WTC11 (cell line): ENCODE measurements at regions not wholly inside any gene's neighbourhood (a gene's known extent, or its start where the extent isn't known, plus 50 kb on each side); places are given as distances from the start of the nearest gene placed in this dataset.

Source experiments
- ATAC-seq: fragments of 200-7000 bp; cut with Tn5 transposase; 2 replicates; pipeline ENCODE4 v1.10.0; 2021; ENCODE audit warnings: mild to moderate bottlenecking, moderate library complexity
- CTCF ChIA-PET: fragments of 300-600 bp; sonication (Branson Sonifier 250); formaldehyde crosslinking; loops from one replicate; lab custom pipeline; 2021; ENCODE audit warnings: antibody characterized with exemption; lab: Charles Lee
- POLR2A ChIA-PET: fragments of 350-600 bp; sonication (Branson Sonifier 250); formaldehyde crosslinking; loops from one replicate; lab custom pipeline; 2021; ENCODE audit warnings: antibody characterized with exemption; lab: Charles Lee
- DNase-seq: peaks from one replicate; pipeline ENCODE4 v3.0.0; 2021; ENCODE audit warnings: low spot score
- H3K27ac Mint-ChIP-seq: 2 replicates; pipeline ENCODE4 v1.8.0; 2021; ENCODE audit warnings: mixed read lengths
- H3K27me3 Mint-ChIP-seq: 2 replicates; pipeline ENCODE4 v1.8.0; 2021; ENCODE audit warnings: low read depth, mild to moderate bottlenecking, moderate library complexity, mixed read lengths
- H3K36me3 Mint-ChIP-seq: 2 replicates; pipeline ENCODE4 v1.8.0; 2021; ENCODE audit warnings: mixed read lengths
- H3K4me1 Mint-ChIP-seq: 2 replicates; pipeline ENCODE4 v1.8.0; 2022; ENCODE audit warnings: mixed read lengths
- H3K4me3 Mint-ChIP-seq: 2 replicates; pipeline ENCODE4 v1.8.0; 2021; ENCODE audit warnings: mild to moderate bottlenecking, moderate library complexity, mixed read lengths
- H3K9me3 Mint-ChIP-seq: 2 replicates; pipeline ENCODE4 v1.8.0; 2021; ENCODE audit warnings: mixed read lengths
- ESRRA ChIP-seq: sonication (generic); formaldehyde crosslinking; IDR thresholded peaks from 2 replicates; pipeline ENCODE4 v1.8.1; 2022; ENCODE audit warnings: mild to moderate bottlenecking, missing genetic modification reagents, borderline replicate concordance
- GRHL2 ChIP-seq: fragments of 250-450 bp; sonication (Bioruptor Pico); IDR thresholded peaks from 2 replicates; pipeline ENCODE4 v1.8.0; 2022; ENCODE audit warnings: mild to moderate bottlenecking, moderate library complexity; ENCODE audit not compliant: insufficient replicate concordance, severe bottlenecking
- SOX15 ChIP-seq: fragments of 250-450 bp; sonication (Bioruptor Pico); IDR thresholded peaks from 2 replicates; pipeline ENCODE4 v1.9.0; 2021; ENCODE audit warnings: mild to moderate bottlenecking
- TCF7 ChIP-seq: sonication (generic); formaldehyde crosslinking; IDR thresholded peaks from 2 replicates; pipeline ENCODE4 v1.8.0; 2022; ENCODE audit warnings: mild to moderate bottlenecking, low read depth, missing genetic modification reagents, moderate library complexity
- ZNF317 ChIP-seq: sonication (generic); formaldehyde crosslinking; IDR thresholded peaks from 2 replicates; pipeline ENCODE4 v1.8.1; 2023; ENCODE audit warnings: low read depth, mild to moderate bottlenecking, moderate library complexity, missing genetic modification reagents, borderline replicate concordance
- TF ChIP-seq, protein P1 (sequence below): sonication (generic); formaldehyde crosslinking; IDR thresholded peaks from 2 replicates; pipeline ENCODE4 v1.8.0; 2022; ENCODE audit warnings: missing genetic modification reagents
- TF ChIP-seq, protein P2 (sequence below): fragments of 250-450 bp; sonication (Bioruptor Pico); IDR thresholded peaks from 2 replicates; pipeline ENCODE4 v1.9.0; 2021; ENCODE audit warnings: mild to moderate bottlenecking, borderline replicate concordance
- TF ChIP-seq, protein P3 (sequence below): sonication (generic); formaldehyde crosslinking; IDR thresholded peaks from 2 replicates; pipeline ENCODE4 v1.8.0; 2022; ENCODE audit warnings: mild to moderate bottlenecking, missing genetic modification reagents
- TF ChIP-seq, protein P4 (sequence below): fragments of 250-450 bp; sonication (Bioruptor Pico); IDR thresholded peaks from 2 replicates; pipeline ENCODE4 v1.8.0; 2021; ENCODE audit warnings: mild to moderate bottlenecking
- TF ChIP-seq, protein P5 (sequence below): sonication (generic); formaldehyde crosslinking; IDR thresholded peaks from 2 replicates; pipeline ENCODE4 v1.8.1; 2023; ENCODE audit warnings: mild to moderate bottlenecking, missing genetic modification reagents, borderline replicate concordance
- TF ChIP-seq, protein P6 (sequence below): fragments of 250-450 bp; sonication (Bioruptor Pico); IDR thresholded peaks from 2 replicates; pipeline ENCODE4 v1.9.0; 2021; ENCODE audit warnings: mild to moderate bottlenecking

DNA sequence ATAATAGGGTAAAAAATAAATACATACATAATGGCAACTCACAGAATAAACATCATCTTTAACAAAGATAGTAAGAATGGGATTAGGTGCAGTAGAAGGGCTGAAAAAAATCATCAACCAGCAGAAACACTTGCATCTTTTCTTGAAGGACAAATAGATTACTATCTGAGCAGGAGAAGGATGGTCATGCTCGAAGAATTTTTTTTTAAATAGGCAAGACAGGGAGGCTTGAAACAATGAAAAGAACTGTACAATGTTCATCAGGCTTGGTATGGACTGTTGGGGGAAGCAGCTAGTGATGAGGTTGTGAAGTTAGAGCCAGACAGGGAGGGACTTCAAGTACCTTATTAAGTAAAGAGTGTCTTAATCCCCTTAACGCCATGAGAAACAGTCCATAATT is 167.4 kb upstream of the LDB2 start (continued):
- TF ChIP-seq, protein P1, sequence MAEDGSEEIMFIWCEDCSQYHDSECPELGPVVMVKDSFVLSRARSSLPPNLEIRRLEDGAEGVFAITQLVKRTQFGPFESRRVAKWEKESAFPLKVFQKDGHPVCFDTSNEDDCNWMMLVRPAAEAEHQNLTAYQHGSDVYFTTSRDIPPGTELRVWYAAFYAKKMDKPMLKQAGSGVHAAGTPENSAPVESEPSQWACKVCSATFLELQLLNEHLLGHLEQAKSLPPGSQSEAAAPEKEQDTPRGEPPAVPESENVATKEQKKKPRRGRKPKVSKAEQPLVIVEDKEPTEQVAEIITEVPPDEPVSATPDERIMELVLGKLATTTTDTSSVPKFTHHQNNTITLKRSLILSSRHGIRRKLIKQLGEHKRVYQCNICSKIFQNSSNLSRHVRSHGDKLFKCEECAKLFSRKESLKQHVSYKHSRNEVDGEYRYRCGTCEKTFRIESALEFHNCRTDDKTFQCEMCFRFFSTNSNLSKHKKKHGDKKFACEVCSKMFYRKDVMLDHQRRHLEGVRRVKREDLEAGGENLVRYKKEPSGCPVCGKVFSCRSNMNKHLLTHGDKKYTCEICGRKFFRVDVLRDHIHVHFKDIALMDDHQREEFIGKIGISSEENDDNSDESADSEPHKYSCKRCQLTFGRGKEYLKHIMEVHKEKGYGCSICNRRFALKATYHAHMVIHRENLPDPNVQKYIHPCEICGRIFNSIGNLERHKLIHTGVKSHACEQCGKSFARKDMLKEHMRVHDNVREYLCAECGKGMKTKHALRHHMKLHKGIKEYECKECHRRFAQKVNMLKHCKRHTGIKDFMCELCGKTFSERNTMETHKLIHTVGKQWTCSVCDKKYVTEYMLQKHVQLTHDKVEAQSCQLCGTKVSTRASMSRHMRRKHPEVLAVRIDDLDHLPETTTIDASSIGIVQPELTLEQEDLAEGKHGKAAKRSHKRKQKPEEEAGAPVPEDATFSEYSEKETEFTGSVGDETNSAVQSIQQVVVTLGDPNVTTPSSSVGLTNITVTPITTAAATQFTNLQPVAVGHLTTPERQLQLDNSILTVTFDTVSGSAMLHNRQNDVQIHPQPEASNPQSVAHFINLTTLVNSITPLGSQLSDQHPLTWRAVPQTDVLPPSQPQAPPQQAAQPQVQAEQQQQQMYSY (CRISPR knock-in tag): no peak
- TF ChIP-seq ZNF317 (no peak), SOX15 (CRISPR knock-in tag) (no peak), GRHL2 (CRISPR knock-in tag) (no peak)
- TF ChIP-seq, protein P2, sequence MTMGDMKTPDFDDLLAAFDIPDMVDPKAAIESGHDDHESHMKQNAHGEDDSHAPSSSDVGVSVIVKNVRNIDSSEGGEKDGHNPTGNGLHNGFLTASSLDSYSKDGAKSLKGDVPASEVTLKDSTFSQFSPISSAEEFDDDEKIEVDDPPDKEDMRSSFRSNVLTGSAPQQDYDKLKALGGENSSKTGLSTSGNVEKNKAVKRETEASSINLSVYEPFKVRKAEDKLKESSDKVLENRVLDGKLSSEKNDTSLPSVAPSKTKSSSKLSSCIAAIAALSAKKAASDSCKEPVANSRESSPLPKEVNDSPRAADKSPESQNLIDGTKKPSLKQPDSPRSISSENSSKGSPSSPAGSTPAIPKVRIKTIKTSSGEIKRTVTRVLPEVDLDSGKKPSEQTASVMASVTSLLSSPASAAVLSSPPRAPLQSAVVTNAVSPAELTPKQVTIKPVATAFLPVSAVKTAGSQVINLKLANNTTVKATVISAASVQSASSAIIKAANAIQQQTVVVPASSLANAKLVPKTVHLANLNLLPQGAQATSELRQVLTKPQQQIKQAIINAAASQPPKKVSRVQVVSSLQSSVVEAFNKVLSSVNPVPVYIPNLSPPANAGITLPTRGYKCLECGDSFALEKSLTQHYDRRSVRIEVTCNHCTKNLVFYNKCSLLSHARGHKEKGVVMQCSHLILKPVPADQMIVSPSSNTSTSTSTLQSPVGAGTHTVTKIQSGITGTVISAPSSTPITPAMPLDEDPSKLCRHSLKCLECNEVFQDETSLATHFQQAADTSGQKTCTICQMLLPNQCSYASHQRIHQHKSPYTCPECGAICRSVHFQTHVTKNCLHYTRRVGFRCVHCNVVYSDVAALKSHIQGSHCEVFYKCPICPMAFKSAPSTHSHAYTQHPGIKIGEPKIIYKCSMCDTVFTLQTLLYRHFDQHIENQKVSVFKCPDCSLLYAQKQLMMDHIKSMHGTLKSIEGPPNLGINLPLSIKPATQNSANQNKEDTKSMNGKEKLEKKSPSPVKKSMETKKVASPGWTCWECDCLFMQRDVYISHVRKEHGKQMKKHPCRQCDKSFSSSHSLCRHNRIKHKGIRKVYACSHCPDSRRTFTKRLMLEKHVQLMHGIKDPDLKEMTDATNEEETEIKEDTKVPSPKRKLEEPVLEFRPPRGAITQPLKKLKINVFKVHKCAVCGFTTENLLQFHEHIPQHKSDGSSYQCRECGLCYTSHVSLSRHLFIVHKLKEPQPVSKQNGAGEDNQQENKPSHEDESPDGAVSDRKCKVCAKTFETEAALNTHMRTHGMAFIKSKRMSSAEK (CRISPR knock-in tag): no peak
- TF ChIP-seq, protein P3, sequence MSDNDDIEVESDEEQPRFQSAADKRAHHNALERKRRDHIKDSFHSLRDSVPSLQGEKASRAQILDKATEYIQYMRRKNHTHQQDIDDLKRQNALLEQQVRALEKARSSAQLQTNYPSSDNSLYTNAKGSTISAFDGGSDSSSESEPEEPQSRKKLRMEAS (CRISPR knock-in tag): no peak

DNA sequence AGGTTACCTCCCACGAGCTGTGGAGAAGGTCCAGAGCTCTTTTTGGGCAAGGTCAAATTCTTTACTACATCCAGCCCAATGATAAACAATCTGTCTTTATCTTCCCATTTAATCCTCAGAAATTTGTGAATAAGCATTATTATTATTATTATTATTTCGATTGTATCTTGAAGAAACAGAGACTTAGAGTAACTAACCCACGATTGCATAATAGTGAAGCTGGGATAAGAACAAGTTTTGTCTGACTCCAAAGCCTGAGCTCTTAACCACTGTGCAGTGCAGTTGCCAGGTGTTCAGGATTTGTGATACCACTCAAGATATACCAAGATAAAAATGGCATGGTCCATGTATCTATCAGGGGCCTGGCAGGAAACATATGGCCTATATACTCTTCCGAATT is 166.5 kb upstream of the LDB2 start:
- ChIA-PET CTCF (no interaction called here), POLR2A (no interaction called here)
- Mint-ChIP-seq H3K4me3 (no peak overlapping the region), H3K27ac (no peak overlapping the region), H3K4me1 (0 out of 2 replicates have a peak, but pooled peaks cover 4% of the 10 kb centered on the region), H3K36me3 (no peaks in the 10 kb centered on the region), H3K9me3 (peaks cover 11% of the 10 kb centered on the region; the same call in 1 of the 2 replicates), H3K27me3 (no peaks in the 10 kb centered on the region; the same call in 1 of the 2 replicates)
- TF ChIP-seq, protein P4, sequence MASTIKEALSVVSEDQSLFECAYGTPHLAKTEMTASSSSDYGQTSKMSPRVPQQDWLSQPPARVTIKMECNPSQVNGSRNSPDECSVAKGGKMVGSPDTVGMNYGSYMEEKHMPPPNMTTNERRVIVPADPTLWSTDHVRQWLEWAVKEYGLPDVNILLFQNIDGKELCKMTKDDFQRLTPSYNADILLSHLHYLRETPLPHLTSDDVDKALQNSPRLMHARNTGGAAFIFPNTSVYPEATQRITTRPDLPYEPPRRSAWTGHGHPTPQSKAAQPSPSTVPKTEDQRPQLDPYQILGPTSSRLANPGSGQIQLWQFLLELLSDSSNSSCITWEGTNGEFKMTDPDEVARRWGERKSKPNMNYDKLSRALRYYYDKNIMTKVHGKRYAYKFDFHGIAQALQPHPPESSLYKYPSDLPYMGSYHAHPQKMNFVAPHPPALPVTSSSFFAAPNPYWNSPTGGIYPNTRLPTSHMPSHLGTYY: no peak
- TF ChIP-seq, protein P5, sequence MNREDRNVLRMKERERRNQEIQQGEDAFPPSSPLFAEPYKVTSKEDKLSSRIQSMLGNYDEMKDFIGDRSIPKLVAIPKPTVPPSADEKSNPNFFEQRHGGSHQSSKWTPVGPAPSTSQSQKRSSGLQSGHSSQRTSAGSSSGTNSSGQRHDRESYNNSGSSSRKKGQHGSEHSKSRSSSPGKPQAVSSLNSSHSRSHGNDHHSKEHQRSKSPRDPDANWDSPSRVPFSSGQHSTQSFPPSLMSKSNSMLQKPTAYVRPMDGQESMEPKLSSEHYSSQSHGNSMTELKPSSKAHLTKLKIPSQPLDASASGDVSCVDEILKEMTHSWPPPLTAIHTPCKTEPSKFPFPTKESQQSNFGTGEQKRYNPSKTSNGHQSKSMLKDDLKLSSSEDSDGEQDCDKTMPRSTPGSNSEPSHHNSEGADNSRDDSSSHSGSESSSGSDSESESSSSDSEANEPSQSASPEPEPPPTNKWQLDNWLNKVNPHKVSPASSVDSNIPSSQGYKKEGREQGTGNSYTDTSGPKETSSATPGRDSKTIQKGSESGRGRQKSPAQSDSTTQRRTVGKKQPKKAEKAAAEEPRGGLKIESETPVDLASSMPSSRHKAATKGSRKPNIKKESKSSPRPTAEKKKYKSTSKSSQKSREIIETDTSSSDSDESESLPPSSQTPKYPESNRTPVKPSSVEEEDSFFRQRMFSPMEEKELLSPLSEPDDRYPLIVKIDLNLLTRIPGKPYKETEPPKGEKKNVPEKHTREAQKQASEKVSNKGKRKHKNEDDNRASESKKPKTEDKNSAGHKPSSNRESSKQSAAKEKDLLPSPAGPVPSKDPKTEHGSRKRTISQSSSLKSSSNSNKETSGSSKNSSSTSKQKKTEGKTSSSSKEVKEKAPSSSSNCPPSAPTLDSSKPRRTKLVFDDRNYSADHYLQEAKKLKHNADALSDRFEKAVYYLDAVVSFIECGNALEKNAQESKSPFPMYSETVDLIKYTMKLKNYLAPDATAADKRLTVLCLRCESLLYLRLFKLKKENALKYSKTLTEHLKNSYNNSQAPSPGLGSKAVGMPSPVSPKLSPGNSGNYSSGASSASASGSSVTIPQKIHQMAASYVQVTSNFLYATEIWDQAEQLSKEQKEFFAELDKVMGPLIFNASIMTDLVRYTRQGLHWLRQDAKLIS: no peak
- TF ChIP-seq, protein P6, sequence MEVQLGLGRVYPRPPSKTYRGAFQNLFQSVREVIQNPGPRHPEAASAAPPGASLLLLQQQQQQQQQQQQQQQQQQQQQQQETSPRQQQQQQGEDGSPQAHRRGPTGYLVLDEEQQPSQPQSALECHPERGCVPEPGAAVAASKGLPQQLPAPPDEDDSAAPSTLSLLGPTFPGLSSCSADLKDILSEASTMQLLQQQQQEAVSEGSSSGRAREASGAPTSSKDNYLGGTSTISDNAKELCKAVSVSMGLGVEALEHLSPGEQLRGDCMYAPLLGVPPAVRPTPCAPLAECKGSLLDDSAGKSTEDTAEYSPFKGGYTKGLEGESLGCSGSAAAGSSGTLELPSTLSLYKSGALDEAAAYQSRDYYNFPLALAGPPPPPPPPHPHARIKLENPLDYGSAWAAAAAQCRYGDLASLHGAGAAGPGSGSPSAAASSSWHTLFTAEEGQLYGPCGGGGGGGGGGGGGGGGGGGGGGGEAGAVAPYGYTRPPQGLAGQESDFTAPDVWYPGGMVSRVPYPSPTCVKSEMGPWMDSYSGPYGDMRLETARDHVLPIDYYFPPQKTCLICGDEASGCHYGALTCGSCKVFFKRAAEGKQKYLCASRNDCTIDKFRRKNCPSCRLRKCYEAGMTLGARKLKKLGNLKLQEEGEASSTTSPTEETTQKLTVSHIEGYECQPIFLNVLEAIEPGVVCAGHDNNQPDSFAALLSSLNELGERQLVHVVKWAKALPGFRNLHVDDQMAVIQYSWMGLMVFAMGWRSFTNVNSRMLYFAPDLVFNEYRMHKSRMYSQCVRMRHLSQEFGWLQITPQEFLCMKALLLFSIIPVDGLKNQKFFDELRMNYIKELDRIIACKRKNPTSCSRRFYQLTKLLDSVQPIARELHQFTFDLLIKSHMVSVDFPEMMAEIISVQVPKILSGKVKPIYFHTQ: no peak
- no peak for TF ChIP-seq ESRRA (CRISPR knock-in tag)
- no peak for TF ChIP-seq TCF7
- DNase-seq (no peak), ATAC-seq (no peak)
